OCI-LY7 (cell line): ENCODE measurements at regions not wholly inside any gene's neighbourhood (a gene's known extent, or its start where the extent isn't known, plus 50 kb on each side); places are given as distances from the start of the nearest gene placed in this dataset.

ENCODE experiments used
- BruUV-seq: library from RNA; stranded (reverse); fragments of 400-500 nt; replicated peaks from 2 replicates; lab custom pipeline; 2021; lab: Mats Ljungman, UMichigan
- CTCF ChIA-PET: fragments of 300-600 bp; sonication (Branson Sonifier 250); formaldehyde crosslinking; loops from one replicate; lab custom pipeline; 2022; ENCODE audit warnings: antibody characterized with exemption; ENCODE audit not compliant: unreplicated experiment; lab: Charles Lee
- POLR2A ChIA-PET: fragments of 300-600 bp; sonication (Branson Sonifier 250); formaldehyde crosslinking; loops from one replicate; lab custom pipeline; 2022; ENCODE audit warnings: antibody characterized with exemption; lab: Charles Lee
- DNase-seq: peaks from one replicate; pipeline ENCODE4 v3.0.0-alpha.2; 2015; ENCODE audit warnings: low spot score
- H2AFZ ChIP-seq: fragments of 200-600 bp; sonication (generic), shearing (Covaris generic); 2 replicates; pipeline ENCODE4 v1.6.1; 2014; ENCODE audit warnings: mild to moderate bottlenecking, antibody characterized with exemption, low read length, moderate library complexity
- H3K27ac ChIP-seq: fragments of 200-600 bp; sonication (generic); 2 replicates; pipeline ENCODE4 v1.5.1; 2014; ENCODE audit warnings: mixed run types, low read depth, mild to moderate bottlenecking, moderate library complexity, low read length, inconsistent platforms; ENCODE audit not compliant: poor library complexity, severe bottlenecking
- H3K36me3 ChIP-seq: fragments of 200-600 bp; sonication (generic); 2 replicates; pipeline ENCODE4 v1.6.1; 2014; ENCODE audit warnings: mild to moderate bottlenecking, antibody characterized with exemption, low read length, moderate library complexity, mixed read lengths; ENCODE audit not compliant: insufficient read depth
- H3K4me1 ChIP-seq: fragments of 200-600 bp; sonication (generic); 2 replicates; pipeline ENCODE4 v1.5.1; 2014; ENCODE audit warnings: mild to moderate bottlenecking, low read length; ENCODE audit not compliant: insufficient read depth, poor library complexity, severe bottlenecking
- H3K4me2 ChIP-seq: fragments of 200-600 bp; sonication (generic); 2 replicates; pipeline ENCODE4 v1.6.1; 2014; ENCODE audit warnings: mild to moderate bottlenecking, low read length
- H3K4me3 ChIP-seq: fragments of 200-600 bp; sonication (generic); 2 replicates; pipeline ENCODE4 v1.5.1; 2014; ENCODE audit warnings: mild to moderate bottlenecking, low read depth, low read length; ENCODE audit not compliant: poor library complexity, severe bottlenecking
- H3K79me2 ChIP-seq: fragments of 200-600 bp; sonication (generic); 2 replicates; pipeline ENCODE4 v1.6.1; 2016; ENCODE audit warnings: low read depth, mild to moderate bottlenecking, low read length, moderate library complexity, mixed read lengths; ENCODE audit not compliant: insufficient read depth
- H3K9me2 ChIP-seq: fragments of 200-600 bp; sonication (generic); 2 replicates; pipeline ENCODE4 v1.6.1; 2016; ENCODE audit warnings: mild to moderate bottlenecking, low read length, mixed read lengths; ENCODE audit not compliant: insufficient read depth
- H3K9me3 ChIP-seq: fragments of 200-600 bp; sonication (generic); 2 replicates; pipeline ENCODE4 v1.6.1; 2014; ENCODE audit warnings: mild to moderate bottlenecking, mixed run types, low read length, mixed read lengths
- H4K20me1 ChIP-seq: fragments of 200-600 bp; sonication (generic); 2 replicates; pipeline ENCODE4 v1.6.1; 2014; ENCODE audit warnings: mild to moderate bottlenecking, antibody characterized with exemption, low read length, moderate library complexity, mixed read lengths; ENCODE audit not compliant: insufficient read depth
- EZH2phosphoT487 ChIP-seq: fragments of 200-600 bp; sonication (generic); IDR thresholded peaks from 2 replicates; pipeline ENCODE4 v1.6.1; 2018; ENCODE audit warnings: low read depth, borderline replicate concordance, mild to moderate bottlenecking, mixed run types, antibody characterized with exemption, low read length, moderate library complexity, mixed read lengths
- intact Hi-C: fragments of 100-400 bp; cut with micrococcal nuclease; formaldehyde crosslinking; loops from one replicate; pipeline ENCODE4 v1.10.0; 2022; ENCODE audit not compliant: unreplicated experiment
- TF ChIP-seq, protein P1 (sequence below): fragments of 200-600 bp; sonication (generic); conservative IDR thresholded peaks from 2 replicates; pipeline ENCODE4 v1.5.1; 2014; ENCODE audit warnings: mild to moderate bottlenecking, antibody characterized with exemption, low read length, moderate library complexity, mixed read lengths

DNA sequence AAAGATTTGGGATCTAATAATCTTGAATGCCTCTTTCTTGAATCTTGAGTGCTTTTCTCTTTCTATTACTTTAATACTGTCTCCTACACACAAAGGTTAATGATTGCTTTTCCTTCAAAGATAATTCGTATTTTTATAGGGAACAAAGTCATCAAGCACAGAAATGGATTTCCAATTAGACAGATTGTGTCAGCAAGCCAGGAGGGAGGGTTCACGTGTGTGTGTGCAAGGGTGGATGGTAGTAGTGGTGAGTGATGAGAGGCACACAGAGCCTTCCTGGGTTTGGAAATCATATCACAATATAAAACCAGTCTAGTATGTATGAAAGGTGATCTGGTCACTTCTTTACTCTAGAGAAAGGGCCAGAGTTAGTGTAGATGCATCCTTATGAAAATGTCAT is 51.2 kb upstream of the NEDD9 start:
- POLR2A ChIA-PET: interaction anchor here (1.4 kb wide), 1 partner anchor 10 kb away, joined by 4 read pairs; no protein-coding TSS in a partner anchor
- no peaks in the 10 kb centered on the region for H3K9me3 ChIP-seq
- no peak for TF ChIP-seq EZH2phosphoT487
- TF ChIP-seq, protein P1, sequence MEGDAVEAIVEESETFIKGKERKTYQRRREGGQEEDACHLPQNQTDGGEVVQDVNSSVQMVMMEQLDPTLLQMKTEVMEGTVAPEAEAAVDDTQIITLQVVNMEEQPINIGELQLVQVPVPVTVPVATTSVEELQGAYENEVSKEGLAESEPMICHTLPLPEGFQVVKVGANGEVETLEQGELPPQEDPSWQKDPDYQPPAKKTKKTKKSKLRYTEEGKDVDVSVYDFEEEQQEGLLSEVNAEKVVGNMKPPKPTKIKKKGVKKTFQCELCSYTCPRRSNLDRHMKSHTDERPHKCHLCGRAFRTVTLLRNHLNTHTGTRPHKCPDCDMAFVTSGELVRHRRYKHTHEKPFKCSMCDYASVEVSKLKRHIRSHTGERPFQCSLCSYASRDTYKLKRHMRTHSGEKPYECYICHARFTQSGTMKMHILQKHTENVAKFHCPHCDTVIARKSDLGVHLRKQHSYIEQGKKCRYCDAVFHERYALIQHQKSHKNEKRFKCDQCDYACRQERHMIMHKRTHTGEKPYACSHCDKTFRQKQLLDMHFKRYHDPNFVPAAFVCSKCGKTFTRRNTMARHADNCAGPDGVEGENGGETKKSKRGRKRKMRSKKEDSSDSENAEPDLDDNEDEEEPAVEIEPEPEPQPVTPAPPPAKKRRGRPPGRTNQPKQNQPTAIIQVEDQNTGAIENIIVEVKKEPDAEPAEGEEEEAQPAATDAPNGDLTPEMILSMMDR: no peak

DNA sequence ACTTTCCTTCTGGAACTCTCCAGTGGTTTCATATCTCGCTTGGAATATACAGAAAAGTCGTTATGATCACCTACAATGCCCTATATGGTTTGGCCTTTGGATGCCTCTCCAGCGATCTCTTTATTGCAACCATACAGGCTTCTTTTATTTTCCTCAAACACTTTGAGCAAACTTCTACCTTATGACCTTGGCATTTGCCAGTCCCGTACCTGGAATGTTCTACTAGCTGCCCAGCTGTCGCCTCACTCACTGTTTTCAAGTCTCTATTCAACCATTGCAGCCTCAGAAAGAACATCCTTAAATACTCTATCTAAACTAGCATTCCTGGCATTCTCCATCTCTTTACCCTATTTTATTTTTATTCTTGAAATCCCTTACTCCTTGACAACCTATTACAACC is 50.4 kb upstream of the NEDD9 start:
- Histone ChIP-seq H4K20me1 (no peaks in the 10 kb centered on the region), H3K4me3 (no peak overlapping the region), H3K4me2 (no peak overlapping the region), H3K27ac (no peak overlapping the region), H3K9me3 (no peaks in the 10 kb centered on the region), H3K9me2 (no peaks in the 10 kb centered on the region), H2AFZ (no peak overlapping the region), H3K79me2 (no peaks in the 10 kb centered on the region), H3K36me3 (no peaks in the 10 kb centered on the region), H3K4me1 (no peaks in the 10 kb centered on the region)
- ChIA-PET CTCF (no interaction called here), POLR2A (no interaction called here)
- intact Hi-C loops: no loop called here
- BruUV-seq: no TSS peak
- no peak for DNase-seq
- TF ChIP-seq, protein P1: no peak

More for the DNA sequence above, 51.2 kb upstream of the NEDD9 start:
- no peak for DNase-seq
- Histone ChIP-seq H3K27ac (no peak overlapping the region), H3K4me1 (no peaks in the 10 kb centered on the region), H3K79me2 (no peaks in the 10 kb centered on the region), H3K4me3 (no peak overlapping the region), H4K20me1 (no peaks in the 10 kb centered on the region), H3K9me2 (no peaks in the 10 kb centered on the region), H3K4me2 (no peak overlapping the region), H3K36me3 (no peaks in the 10 kb centered on the region), H2AFZ (no peak overlapping the region)
- no TSS peak for BruUV-seq
- intact Hi-C loops: no loop called here
- CTCF ChIA-PET: no interaction called here
